ENCODE measurements at regions not wholly inside any gene's neighbourhood (a gene's known extent, or its start where the extent isn't known, plus 50 kb on each side); places are given as distances from the start of the nearest gene placed in this dataset.

DNA sequence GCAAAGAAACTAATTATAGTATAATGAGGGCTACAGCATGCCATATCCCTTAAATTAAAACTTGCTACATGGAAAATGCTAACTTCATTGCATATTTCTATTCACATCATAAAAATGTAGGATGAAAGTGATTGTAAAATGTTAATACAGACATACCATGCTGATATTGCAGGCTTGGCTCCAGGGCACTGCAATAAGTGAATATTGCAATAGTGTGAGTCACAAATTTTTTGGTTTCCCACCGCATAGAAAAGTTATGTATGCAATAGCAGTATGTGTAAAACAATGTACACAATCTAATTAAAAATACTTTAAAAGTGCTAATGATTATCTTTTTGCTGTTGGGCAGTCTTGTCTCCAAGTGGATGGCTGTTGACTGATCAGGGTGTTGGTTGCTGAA, 162.1 kb downstream of the CD8B2 start:
- Mint-ChIP-seq H3K4me1 (no peaks in the 10 kb centered on the region), H3K36me3 (no peaks in the 10 kb centered on the region), H3K27me3 (peaks cover 8 to 10% of the 10 kb centered on the region in 2 donors), H3K4me3 (no peak overlapping the region), H3K9me3 (peaks cover 0 to 2% (median 0%) of the 10 kb centered on the region in 8 donors), H3K27ac (no peak overlapping the region)
- intact Hi-C loops (cut with micrococcal nuclease) = no loop called here
- no peaks in the 10 kb centered on the region for H3K36me3 ChIP-seq (ENCODE audit: insufficient read depth, low read length)
- H3K4me1 ChIP-seq (ENCODE audit: insufficient read depth, low read length) = no peaks in the 10 kb centered on the region
- H3K27me3 ChIP-seq (ENCODE audit: insufficient read depth, low read length) = no peaks in the 10 kb centered on the region
- H3K4me3 ChIP-seq (ENCODE audit: low read length in 2 of 2) = no peak overlapping the region
- ChIA-PET CTCF (ENCODE audit: partially characterized antibody) (no interaction called here), POLR2A (ENCODE audit: partially characterized antibody) (no interaction called here)
- no peak for DNase-seq
- no peaks in the 10 kb centered on the region for H3K9me3 ChIP-seq (ENCODE audit: control insufficient read depth in 1 of 2, low read length in 2 of 2)
- no peak overlapping the region for H3K27ac ChIP-seq (ENCODE audit: low read depth, low read length)

GRCh38 chr2:106653465-106653864, 166.3 kb downstream of the CD8B2 start:
- H3K36me3 Mint-ChIP-seq = no peaks in the 10 kb centered on the region

DNA sequence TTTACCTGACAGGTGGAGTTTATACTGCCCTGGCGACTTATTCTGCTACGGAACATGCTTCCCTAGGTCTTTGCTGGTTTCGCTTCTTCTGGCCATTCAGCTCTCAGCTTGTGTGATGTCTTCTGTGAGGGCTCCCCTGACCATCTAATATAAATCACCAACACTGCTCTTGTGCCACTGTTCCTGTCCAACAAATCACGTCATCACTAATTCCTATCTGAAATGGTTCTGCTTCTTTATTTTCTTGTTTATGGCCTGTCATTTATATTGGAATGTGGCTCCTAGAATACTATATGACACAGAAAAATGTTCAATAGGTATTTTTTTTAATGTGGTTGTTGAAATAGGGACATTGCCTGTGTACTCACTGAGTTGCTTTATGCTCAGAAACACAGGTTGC, 171.5 kb downstream of the CD8B2 start:
- Histone ChIP-seq H3K36me3 (ENCODE audit: insufficient read depth, low read length) (no peaks in the 10 kb centered on the region), H3K27me3 (ENCODE audit: insufficient read depth, low read length) (no peaks in the 10 kb centered on the region), H3K4me1 (ENCODE audit: insufficient read depth, low read length) (no peaks in the 10 kb centered on the region), H3K4me3 (ENCODE audit: low read length in 2 of 2) (no peak overlapping the region), H3K9me3 (ENCODE audit: control insufficient read depth in 1 of 2, low read length in 2 of 2) (no peaks in the 10 kb centered on the region), H3K27ac (ENCODE audit: low read depth, low read length) (no peak overlapping the region)
- Mint-ChIP-seq H3K27me3 (peaks cover 0 to 2% of the 10 kb centered on the region in 2 donors), H3K9me3 (peaks cover 0 to 21% (median 11%) of the 10 kb centered on the region in 8 donors), H3K27ac (no peak overlapping the region), H3K4me1 (peaks cover 0 to 3% (median 0%) of the 10 kb centered on the region in 4 donors), H3K36me3 (no peaks in the 10 kb centered on the region), H3K4me3 (no peak overlapping the region)
- no peak for DNase-seq
- intact Hi-C loops (cut with micrococcal nuclease) = no loop called here
- ChIA-PET CTCF (ENCODE audit: partially characterized antibody) (no interaction called here), POLR2A (ENCODE audit: partially characterized antibody) (no interaction called here)

More at GRCh38 chr2:106653465-106653864, 166.3 kb downstream of the CD8B2 start:
- Histone ChIP-seq H3K27me3 (ENCODE audit: insufficient read depth, low read length) (no peaks in the 10 kb centered on the region), H3K36me3 (ENCODE audit: insufficient read depth, low read length) (no peaks in the 10 kb centered on the region), H3K4me3 (ENCODE audit: low read length in 2 of 2) (no peak overlapping the region), H3K9me3 (ENCODE audit: control insufficient read depth in 1 of 2, low read length in 2 of 2) (no peaks in the 10 kb centered on the region), H3K4me1 (ENCODE audit: insufficient read depth, low read length) (no peaks in the 10 kb centered on the region), H3K27ac (ENCODE audit: low read depth, low read length) (no peak overlapping the region)
- peaks cover 5 to 8% of the 10 kb centered on the region in 2 donors for H3K27me3 Mint-ChIP-seq
- CTCF ChIA-PET (ENCODE audit: partially characterized antibody) = no interaction called here
- H3K4me3 Mint-ChIP-seq = no peak overlapping the region
- H3K27ac Mint-ChIP-seq = no peak overlapping the region
- H3K4me1 Mint-ChIP-seq = peaks cover 0 to 3% (median 0%) of the 10 kb centered on the region in 4 donors
- POLR2A ChIA-PET (ENCODE audit: partially characterized antibody) = no interaction called here
- H3K9me3 Mint-ChIP-seq = peaks cover 0 to 21% (median 10%) of the 10 kb centered on the region in 8 donors
- intact Hi-C loops (cut with micrococcal nuclease) = no loop called here
- DNase-seq = no peak

DNA sequence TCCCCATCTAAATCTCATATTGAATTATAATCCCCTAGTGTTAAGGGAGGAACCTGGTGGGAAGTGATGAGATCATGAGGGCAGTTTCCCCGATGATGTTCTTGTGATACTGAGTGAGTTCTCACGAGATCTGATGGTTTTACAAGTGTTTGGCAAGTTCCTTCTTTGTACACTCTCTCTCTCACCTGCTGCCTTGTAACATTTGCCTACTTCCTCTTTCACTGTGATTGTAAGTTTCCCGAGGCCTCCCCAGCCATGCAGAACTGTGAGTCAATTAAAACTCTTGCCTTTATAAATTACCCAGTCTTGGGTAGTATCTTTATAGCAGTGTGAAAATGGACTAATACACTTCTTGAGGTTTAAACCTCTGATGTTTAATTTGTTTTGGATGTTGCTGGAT, 177.5 kb downstream of the CD8B2 start:
- ChIA-PET CTCF (ENCODE audit: partially characterized antibody) (no interaction called here), POLR2A (ENCODE audit: partially characterized antibody) (no interaction called here)
- Mint-ChIP-seq H3K4me3 (no peak overlapping the region), H3K27me3 (peaks cover 2 to 8% of the 10 kb centered on the region in 2 donors), H3K36me3 (no peaks in the 10 kb centered on the region), H3K27ac (no peak overlapping the region), H3K9me3 (peaks cover 0 to 11% (median 3%) of the 10 kb centered on the region in 8 donors), H3K4me1 (no peaks in the 10 kb centered on the region)
- intact Hi-C loops (cut with micrococcal nuclease) = no loop called here
- no peak for DNase-seq
- no peak overlapping the region for H3K4me3 ChIP-seq (ENCODE audit: low read length in 2 of 2)
- no peaks in the 10 kb centered on the region for H3K27me3 ChIP-seq (ENCODE audit: insufficient read depth, low read length)
- no peaks in the 10 kb centered on the region for H3K36me3 ChIP-seq (ENCODE audit: insufficient read depth, low read length)
- no peak overlapping the region for H3K27ac ChIP-seq (ENCODE audit: low read depth, low read length)
- H3K4me1 ChIP-seq (ENCODE audit: insufficient read depth, low read length) = no peaks in the 10 kb centered on the region
- H3K9me3 ChIP-seq (ENCODE audit: control insufficient read depth in 1 of 2, low read length in 2 of 2) = no peaks in the 10 kb centered on the region

GRCh38 chr2:106667478-106668070, 180.4 kb downstream of the CD8B2 start:
- CTCF ChIA-PET (ENCODE audit: partially characterized antibody) = no interaction called here
- Histone ChIP-seq H3K36me3 (ENCODE audit: insufficient read depth, low read length) (no peaks in the 10 kb centered on the region), H3K27me3 (ENCODE audit: insufficient read depth, low read length) (no peaks in the 10 kb centered on the region), H3K9me3 (ENCODE audit: control insufficient read depth in 1 of 2, low read length in 2 of 2) (peaks cover 0 to 6% of the 10 kb centered on the region in 2 donors), H3K27ac (ENCODE audit: low read depth, low read length) (no peak overlapping the region), H3K4me1 (ENCODE audit: insufficient read depth, low read length) (no peaks in the 10 kb centered on the region), H3K4me3 (ENCODE audit: low read length in 2 of 2) (no peak overlapping the region)
- POLR2A ChIA-PET (ENCODE audit: partially characterized antibody) = no interaction called here
- Mint-ChIP-seq H3K27ac (no peak overlapping the region), H3K27me3 (peaks cover 2 to 8% of the 10 kb centered on the region in 2 donors), H3K36me3 (no peaks in the 10 kb centered on the region), H3K4me1 (no peaks in the 10 kb centered on the region), H3K4me3 (no peak overlapping the region), H3K9me3 (peaks cover 0 to 15% (median 6%) of the 10 kb centered on the region in 8 donors)
- no peak for DNase-seq
- intact Hi-C loops (cut with micrococcal nuclease) = no loop called here

DNA sequence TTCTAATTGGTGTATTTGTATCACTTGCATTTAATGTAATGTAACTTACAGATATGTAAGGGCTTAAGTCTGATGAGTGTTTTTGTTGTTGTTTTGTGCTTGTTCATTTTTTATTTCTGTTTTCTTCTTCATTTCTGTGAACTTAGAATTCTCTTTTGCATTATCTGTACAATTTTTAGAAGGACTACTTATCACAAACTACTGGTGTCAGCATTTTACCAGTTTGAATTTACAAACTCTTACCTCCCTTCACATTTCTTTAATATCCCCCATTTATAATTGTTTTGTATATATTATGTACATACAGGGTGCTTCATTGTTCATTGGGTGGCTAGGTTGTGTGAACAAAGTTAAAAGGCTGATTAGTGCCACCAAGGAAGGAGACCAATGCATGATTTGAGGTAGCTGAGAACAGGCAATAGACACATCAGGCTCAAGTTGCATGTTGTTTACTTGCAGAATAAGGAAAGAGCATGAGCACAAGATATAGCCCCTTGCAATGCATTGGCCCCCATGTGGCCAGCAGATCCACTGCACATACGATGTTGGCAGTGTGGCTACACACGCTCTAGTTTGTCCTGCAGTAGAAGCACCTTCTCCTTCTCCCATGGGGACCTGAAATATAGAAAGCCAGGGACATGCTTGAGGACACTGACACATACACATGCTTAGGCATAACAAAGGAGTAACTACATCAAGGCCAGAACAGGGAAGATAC, 198.2 kb downstream of the CD8B2 start:
- no peaks in the 10 kb centered on the region for H3K36me3 Mint-ChIP-seq
- intact Hi-C loops (cut with micrococcal nuclease) = no loop called here
- H3K27me3 Mint-ChIP-seq = peaks cover 10 to 11% of the 10 kb centered on the region in 2 donors
- CTCF ChIA-PET (ENCODE audit: partially characterized antibody) = no interaction called here
- H3K4me1 ChIP-seq (ENCODE audit: insufficient read depth, low read length) = no peaks in the 10 kb centered on the region
- POLR2A ChIA-PET (ENCODE audit: partially characterized antibody) = no interaction called here
- H3K27ac ChIP-seq (ENCODE audit: low read depth, low read length) = no peak overlapping the region
- no peak overlapping the region for H3K4me3 Mint-ChIP-seq
- no peaks in the 10 kb centered on the region for H3K36me3 ChIP-seq (ENCODE audit: insufficient read depth, low read length)
- H3K4me1 Mint-ChIP-seq = peaks cover 0 to 1% (median 0%) of the 10 kb centered on the region in 4 donors
- no peaks in the 10 kb centered on the region for H3K27me3 ChIP-seq (ENCODE audit: insufficient read depth, low read length)
- no peaks in the 10 kb centered on the region for H3K9me3 ChIP-seq (ENCODE audit: control insufficient read depth in 1 of 2, low read length in 2 of 2)
- no peak overlapping the region for H3K27ac Mint-ChIP-seq
- no peak overlapping the region for H3K4me3 ChIP-seq (ENCODE audit: low read length in 2 of 2)
- peaks cover 5 to 27% (median 17%) of the 10 kb centered on the region in 8 donors for H3K9me3 Mint-ChIP-seq
- no peak for DNase-seq

DNA sequence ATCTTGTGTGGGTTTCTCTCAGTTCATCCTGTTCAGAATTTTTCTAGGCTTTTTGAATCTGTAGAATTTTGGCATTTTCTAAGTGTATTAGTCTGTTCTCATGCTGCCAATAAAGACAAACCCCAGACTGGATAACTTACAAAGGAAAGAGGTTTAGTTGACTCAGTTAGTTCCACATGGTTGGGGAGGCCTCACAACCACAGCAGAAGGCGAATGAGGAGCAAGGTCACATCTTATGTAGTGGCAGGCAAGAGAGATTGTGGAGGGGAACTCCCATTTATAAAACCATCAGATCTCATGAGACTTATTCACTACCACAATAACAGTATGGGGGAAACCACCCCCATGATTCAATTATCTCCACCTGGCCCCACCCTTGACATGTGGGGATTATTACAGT, 199.2 kb downstream of the ST6GAL2 start:
- POLR2A ChIA-PET (ENCODE audit: partially characterized antibody) = no interaction called here
- Histone ChIP-seq H3K27ac (ENCODE audit: low read depth, low read length) (no peak overlapping the region), H3K36me3 (ENCODE audit: insufficient read depth, low read length) (no peaks in the 10 kb centered on the region), H3K4me3 (ENCODE audit: low read length in 2 of 2) (no peak overlapping the region), H3K27me3 (ENCODE audit: insufficient read depth, low read length) (no peaks in the 10 kb centered on the region), H3K9me3 (ENCODE audit: control insufficient read depth in 1 of 2, low read length in 2 of 2) (no peaks in the 10 kb centered on the region), H3K4me1 (ENCODE audit: insufficient read depth, low read length) (no peaks in the 10 kb centered on the region)
- Mint-ChIP-seq H3K27ac (no peak overlapping the region), H3K4me3 (no peak overlapping the region), H3K27me3 (peaks cover 10 to 11% of the 10 kb centered on the region in 2 donors), H3K9me3 (peaks cover 5 to 31% (median 18%) of the 10 kb centered on the region in 8 donors), H3K36me3 (no peaks in the 10 kb centered on the region), H3K4me1 (peaks cover 0 to 2% (median 0%) of the 10 kb centered on the region in 4 donors)
- intact Hi-C loops (cut with micrococcal nuclease) = no loop called here
- no peak for DNase-seq
- CTCF ChIA-PET (ENCODE audit: partially characterized antibody) = no interaction called here

Measured in CD4-positive, alpha-beta memory T cell (primary cell).